ENCODE measurements at regions not wholly inside any gene's neighbourhood (a gene's known extent, or its start where the extent isn't known, plus 50 kb on each side); places are given as distances from the start of the nearest gene placed in this dataset.

- no peak for TF ChIP-seq CTCF (IDR thresholded peaks at IDR 0.05)
- TF ChIP-seq POLR2AphosphoS5 (IDR thresholded peaks at IDR 0.05; ENCODE audit: insufficient read depth in 1 of 2, low read depth in 1 of 2): no peak
Observed at GRCh38 chr3:99066863-99067262, 165.4 kb upstream of the DCBLD2 start.
